NOMO-1 treated with dmso at 0.1 percent for 144 hours (cell line): ENCODE measurements at regions not wholly inside any gene's neighbourhood (a gene's known extent, or its start where the extent isn't known, plus 50 kb on each side); places are given as distances from the start of the nearest gene placed in this dataset.

Experiments used
- DNase-seq: peaks from one replicate; lab custom pipeline; 2025; ENCODE audit not compliant: unreplicated experiment; lab: John Stamatoyannopoulos, UW

DNA sequence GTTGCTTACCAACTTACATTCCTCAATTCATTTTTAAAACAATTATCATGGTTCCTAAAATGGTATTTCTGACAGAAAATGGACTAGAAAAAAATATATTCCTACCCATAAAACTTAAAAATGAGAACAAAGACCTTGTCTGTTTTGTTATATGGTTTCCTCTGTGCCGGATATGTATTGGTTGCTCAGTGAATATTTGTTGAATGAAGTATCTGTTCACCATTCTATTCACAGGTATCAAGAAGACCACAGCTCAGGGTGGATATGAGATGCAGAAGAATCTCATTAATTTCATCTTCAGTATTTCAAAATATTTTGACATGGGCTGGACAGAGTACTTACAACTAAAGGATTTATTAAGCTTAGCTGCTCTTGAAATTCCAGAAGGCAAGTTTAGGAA lies 58.1 kb downstream of the TUSC7 start:
- DNase-seq = no peak

DNA sequence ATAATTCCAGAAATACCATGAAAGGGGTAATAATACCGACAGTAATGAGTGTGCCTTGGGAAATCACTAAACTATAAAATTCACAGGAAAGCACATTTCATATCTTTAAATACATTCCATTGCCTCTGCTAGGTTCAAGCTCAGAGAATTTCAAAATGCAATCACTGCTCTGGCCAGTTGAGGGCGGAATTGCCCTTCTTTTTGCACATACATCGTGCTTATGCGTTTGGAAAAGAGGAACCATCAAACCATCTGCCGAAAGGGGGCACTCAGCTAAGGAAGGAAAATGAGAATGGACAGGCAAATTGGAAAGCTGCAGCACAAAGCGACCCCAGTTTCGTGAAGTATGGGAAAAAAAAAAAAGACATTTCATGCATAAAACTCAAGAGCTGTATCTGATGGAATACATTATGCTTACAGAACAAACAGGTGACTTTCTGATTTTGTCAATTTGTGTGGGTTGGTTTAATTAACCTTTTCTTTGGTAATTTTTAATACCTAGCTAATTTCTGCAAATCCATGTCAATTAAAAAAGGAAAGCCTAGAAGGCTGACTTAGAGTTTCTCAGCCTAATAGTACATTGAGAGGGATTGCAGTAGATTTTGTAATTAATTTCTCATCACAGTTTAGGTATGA lies 61.4 kb downstream of the TUSC7 start:
- DNase-seq = peak; percentile 32

DNA sequence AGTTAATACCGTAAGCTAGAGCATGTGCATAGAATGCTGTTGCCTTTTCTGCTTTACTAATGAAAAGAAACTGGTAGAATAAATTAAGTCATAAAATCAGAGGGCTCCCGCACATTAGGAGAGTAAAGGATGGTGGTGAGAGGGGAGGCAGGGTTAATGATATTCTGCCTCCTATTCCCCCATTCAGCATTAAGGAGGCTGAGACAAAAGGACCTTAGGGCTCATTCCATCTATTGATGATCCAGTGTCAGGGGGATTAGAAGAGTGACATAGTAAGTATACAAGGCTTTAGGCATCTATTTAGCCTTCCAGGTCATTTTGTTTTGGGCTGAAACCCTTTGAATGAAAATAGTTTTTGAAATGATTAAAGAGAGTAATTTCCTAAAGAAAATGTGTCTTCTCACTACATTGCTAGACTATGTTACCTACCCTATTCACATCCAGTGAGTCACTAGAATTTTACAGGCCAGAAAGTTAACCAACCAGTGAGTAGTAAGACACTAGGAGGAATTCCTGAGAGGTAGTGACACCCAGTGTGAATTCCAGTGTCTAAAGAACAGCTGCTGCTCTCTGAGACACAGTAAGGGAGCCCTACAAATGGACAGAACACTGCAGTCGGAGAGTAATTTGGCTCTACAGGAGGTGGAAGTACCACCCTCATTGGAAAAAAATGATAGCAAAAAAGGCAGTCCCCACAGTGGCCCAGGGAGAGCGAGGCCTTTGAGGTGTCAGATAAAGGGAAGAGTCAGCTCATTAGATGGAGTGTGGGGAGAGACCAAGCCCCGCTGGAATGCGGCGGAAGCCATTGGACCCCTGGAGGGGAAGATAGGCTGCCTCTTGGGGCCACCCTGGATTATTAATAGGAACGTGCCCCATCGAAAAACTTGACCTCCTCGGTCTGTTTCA lies 67.6 kb downstream of the TUSC7 start:
- no peak for DNase-seq

DNA sequence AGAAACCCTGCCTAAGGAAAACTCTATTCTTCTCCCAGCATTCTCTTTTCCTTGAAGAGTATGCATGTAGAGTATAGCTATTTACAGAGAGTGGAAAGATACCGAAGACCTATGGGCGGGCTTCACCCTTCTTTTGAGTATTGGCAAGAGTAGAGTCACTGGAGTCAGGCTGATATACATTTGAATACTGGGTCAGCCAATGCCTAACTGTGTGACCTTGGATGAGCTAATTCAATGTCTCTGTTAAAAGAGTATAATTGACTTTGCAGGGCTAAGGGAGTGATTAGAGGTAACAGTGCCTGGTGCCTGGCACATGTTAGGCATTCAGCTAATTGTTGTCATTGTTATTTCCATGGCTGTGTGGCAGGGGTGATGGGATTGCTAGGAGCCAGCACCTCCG lies 75.6 kb downstream of the TUSC7 start:
- no peak for DNase-seq

DNA sequence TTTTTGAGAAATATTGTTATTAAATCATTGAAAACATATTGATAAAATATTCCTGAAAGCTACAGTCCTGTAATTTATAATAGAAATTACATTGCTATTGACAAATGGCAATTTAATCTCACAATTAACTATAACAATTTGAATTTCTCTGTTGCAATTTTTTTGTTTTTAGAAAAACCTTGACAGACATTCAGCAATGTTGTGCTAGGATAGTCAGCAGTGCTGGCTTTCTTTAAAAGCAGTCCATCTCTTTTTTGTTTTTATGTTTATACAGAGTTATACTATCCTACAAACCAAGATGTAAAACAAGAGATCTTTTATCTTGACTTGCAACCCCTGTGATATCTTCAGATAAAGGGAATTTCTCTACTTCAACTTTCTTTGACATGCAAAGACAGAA lies 93.1 kb downstream of the TUSC7 start:
- no peak for DNase-seq

DNA sequence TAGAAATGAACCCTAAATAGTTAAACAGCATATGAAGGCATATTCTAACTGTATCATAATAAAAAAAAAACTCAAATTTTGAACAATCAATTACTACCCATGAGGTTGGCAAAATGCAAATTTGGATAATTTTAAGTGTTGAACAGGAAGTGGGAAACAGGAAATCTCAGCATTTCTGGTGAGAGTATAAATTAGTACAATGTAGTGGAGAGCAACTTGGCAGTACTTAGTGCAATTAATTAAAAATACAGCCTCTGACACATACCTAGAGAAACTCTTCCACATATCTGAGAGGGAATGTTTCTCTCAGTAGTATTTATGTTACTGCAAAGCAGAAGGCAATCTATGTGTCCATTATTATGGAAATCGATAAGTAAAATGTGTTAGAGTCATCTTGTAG lies 96.8 kb downstream of the TUSC7 start:
- no peak for DNase-seq

DNA sequence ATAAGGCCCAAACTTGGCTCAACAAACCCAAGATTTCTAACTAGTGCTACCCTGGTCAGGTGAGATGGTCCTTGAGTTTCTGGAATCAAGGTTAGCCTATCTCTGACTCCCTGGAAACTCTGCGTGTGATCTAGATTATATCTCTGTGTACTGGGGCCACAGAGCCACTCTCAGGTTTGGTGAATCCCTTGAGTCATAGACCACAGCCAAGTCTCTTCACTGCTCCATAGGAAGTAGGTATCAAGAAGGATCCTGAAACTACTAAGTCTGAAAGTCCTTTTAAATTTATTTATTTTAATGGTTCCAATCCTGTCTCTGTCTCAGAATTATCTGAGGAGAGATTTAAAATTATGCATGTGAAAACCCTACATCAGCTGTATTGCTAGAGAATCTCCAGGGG lies 99.1 kb downstream of the TUSC7 start:
- DNase-seq = no peak

DNA sequence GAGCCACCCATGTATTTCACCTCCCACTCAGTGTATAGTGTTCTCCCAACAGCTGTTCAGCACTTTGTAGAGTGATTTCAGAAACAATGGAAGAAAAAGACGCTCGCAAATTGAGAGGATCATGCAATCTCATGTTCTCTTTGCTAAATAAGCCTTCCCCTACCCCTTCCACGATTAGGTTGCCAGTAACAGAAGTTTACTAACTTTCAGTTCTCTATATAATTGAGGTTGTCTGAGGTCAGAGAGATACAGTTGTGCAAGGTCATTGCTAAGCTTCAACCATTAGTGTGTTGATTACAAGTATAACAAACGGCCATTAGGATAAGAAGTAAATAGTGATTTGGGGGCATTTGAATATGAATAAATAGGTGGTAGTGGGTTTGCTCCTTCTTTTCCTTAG lies 99.6 kb downstream of the TUSC7 start:
- peak; percentile 84 for DNase-seq

DNA sequence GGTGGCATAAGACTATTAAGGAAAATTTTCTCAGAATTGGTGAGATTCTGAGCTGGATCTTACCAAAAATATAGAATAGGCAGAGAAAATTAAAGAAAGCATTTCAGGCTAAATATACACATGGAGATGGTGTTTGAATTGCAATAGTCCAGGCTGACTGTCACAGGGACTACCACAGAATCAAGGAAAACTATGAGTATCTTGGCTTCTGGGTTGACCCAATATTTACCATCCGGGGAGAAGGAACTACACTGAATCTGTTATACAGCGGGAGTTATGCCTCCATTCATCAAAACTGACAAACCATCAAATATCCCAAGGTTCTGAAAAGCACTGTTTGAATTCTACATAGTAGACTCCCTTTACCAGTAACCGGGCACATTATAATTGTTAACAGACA lies 102.2 kb downstream of the TUSC7 start:
- no peak for DNase-seq

DNA sequence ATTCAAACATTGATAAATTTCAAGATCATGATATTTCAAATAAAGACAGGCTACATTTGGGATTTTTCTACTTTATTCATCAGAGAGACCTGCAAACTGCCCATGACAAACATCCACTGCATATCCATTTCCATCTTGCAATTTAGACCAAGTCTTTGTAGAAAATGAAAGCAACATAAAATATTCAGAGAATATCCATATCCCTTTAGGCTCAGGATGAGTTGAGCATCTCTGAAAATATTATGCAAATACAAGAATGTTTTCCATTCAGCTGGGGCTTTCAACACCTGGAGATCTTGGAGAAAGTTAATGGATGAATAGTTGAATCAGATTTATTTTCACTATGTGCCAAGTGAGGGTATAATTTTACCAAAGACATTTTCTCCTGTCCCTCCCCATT lies 103.4 kb downstream of the TUSC7 start:
- DNase-seq = no peak

DNA sequence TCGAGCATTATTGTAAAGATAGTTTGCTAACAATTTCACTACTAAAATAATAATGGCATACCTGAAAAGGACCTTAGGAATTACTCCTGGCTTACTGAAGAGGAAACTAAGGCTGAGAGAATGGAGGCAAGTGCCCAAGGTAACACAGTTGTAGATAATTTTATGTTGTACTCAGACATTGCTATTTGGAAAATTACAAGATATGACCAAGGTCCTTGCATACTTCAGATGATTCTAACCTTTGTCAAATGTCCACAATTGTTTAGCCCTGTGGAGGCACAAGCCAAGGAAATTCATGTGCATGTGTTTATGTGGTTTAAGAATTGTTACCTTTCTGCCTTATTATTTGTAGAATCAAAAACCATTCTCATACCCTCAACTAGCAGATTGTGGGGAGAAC lies 105.7 kb downstream of the TUSC7 start:
- DNase-seq = no peak

DNA sequence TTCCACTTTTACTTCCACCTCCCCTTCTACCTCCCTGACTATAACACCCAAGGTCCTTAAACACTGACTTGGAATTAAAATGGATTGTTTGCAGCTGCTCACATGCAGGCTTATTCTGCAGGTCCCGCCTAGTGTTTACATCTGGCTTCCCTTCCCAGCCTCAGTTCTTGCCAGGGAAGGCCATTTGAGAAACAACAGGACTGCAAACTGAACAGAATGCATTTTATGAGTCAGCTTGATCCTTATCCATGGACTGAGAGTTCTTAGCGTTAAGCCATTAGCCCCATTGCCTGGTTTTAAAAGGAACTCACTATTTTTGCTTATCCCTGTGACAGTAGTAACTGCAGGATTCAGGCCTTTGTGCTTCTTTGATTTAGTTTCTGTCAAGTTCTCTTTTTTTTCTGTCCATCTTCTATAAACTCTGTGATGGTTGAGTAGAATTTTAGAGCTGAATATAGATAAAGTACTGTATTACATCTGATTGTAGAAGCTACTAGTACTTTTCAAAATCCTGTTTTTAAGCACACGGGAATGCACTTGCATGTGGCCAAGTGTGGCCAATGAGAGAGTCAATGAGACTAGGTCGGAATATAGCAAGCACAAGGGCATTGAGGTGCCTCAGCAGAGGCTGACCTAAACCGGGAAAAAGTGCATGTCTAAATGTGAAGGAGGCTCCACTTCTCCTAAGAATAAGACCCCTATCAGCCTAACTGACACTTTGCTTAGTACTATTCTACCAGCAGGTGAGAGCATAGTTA lies 106.4 kb downstream of the TUSC7 start:
- no peak for DNase-seq

DNA sequence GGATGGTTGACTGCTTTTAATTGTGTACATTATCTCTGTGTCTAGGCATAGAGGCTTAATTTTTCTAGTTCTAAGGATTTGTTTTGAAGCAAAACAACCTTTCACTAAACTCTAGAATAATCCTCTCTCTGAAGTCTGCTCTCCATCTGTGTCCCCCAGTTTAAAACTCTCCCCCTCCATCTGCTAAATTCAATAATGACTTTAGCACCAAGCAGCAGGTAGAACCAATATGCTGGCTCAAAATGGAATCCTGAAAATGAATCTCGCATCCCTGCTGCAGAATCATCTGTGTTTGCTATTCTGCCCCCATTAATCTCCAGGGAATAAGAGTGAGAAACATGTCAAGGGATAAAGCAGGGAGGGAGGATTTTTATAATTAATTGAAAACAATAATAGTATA lies 111.8 kb downstream of the TUSC7 start:
- no peak for DNase-seq

DNA sequence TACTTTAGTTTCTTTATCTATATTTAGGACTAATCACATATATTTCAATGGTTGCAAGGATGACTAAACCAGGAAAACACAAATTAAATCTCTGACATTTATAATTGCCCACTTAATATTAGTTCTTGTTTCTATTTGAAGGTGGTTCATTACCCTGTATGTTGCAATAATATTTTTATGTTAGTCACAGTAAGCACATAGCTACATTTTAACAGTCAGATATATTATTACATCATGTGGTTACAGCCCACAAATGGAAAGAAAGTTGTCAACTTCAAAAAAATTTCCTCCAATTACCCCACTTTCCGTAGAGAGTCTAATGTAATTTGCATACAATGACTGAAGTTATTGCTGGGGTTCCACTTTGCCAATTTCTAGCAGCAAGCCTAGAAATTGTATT lies 114.6 kb downstream of the TUSC7 start:
- peak; percentile 35 for DNase-seq

DNA sequence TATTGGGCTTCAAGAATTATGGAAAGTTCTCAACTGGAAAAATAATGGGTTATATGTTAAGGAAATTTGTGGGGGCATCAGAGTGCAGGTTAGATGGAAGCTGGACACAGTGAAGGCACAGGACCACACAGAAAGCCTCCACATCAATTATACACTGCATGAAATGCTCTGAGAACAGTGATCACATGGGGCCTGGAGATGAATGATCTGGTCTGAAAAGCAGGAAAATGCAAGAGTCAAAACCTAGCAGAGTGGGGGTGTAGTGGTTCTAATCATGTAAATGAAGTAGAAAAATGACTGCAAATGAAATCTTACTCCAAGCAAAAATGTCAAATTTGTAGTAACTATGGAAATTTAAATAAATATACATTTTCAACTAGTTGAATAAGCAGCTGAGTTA lies 123.6 kb downstream of the TUSC7 start:
- no peak for DNase-seq

DNA sequence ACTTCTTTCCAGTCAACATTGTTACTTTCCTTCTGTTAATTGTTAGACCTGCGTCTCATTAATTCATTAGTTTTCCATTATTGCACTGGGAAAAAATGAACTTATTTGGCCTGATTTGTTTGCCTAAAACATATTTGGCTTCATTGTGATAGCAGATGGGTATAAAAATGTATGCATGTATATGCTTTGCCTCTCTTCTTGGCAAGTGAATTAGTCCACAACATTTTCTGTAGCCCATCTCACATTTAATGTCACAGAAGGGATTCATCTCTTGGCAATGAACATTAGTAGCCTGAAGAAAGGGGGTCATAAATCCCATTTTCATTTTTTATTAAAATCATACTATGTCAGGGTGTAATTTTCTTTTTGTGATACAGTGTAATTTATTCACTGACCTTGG lies 125.2 kb downstream of the TUSC7 start:
- no peak for DNase-seq

DNA sequence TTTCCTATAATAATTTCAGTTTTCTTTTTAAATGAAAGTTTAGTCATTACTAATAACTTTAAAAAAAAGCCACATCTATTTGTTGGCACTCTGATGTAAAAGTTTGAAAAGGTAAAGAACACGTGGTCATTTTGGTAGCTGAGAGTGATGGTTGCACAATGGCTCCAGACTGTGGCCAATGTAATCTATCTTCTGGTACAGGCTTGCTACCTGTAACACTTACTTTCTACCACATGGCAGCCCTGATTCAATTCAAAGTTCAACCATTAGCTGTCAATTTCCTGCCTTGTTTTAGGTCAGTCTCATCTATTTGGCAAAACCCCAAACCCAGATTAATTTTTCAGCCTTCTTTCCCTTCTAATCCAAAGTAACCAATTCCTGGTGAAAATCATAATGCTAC lies 126.1 kb downstream of the TUSC7 start:
- DNase-seq = no peak

DNA sequence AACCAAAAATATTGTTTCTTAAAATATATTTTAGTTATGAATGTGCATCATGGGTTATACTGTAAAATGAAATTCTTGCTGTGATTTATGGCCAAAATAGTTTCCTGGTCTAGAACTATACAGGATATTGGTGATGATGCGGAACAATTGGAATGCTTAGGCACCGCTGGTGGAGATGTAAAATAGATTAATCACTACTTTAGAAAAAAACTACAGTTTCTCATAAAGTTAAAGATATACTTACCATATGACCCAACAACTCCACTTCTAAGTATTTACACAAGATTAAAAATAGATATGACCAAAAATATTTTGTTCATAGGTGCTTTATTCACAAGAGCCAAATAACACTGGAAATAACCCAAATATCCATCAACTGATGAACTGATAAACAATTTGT lies 126.7 kb downstream of the TUSC7 start:
- no peak for DNase-seq

DNA sequence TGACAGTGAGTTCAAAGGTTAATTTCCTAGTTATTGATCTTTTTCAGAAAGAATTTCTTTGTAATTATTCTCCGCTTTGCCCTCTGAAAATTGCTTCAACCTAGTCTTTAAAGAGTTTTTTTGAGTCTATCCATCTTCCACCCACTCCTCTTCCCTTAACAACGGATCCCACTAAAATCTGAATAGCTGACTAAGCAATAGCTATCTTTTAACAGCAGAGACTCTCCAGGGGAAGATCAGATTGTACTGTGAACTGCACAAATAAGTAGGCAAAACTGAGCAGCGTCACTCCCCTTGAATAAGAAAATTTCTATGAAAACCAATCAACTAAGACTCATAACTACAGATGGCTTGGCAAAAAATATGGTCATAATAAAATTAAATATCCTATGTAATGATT lies 127.9 kb downstream of the TUSC7 start:
- DNase-seq = no peak

DNA sequence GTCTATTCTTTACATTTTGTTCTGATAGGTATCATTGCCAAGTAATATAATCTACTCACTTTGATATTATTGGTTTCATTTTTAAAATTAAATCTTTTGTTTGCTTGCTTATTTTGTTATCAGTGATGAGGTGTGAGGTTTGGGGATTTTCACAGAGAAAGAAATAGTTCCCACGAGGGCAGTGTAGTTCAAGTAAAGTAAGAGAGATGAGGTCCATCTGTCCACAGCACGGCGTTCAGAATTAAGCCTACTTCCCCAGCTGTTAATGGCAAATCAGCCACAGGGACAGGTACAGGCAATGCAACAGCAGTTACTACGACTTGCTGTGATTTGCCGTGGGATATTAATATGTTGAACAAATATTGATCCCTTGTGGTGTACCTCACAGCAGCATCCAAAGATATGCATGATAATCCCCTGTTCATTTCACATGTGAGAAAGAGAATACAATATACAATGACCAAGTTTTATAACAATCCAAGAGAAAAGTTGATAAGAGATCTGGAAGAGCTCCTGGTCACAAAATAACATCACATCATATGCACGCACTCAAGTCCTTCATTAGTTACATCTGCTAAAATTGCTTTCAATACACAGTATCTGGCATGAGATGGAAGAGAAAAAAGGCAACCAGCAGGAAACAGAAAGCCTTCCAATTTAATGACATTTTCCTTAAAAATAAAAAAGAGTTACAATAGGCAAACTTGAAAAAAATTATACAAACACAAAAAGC lies 131.6 kb downstream of the TUSC7 start:
- no peak for DNase-seq

DNA sequence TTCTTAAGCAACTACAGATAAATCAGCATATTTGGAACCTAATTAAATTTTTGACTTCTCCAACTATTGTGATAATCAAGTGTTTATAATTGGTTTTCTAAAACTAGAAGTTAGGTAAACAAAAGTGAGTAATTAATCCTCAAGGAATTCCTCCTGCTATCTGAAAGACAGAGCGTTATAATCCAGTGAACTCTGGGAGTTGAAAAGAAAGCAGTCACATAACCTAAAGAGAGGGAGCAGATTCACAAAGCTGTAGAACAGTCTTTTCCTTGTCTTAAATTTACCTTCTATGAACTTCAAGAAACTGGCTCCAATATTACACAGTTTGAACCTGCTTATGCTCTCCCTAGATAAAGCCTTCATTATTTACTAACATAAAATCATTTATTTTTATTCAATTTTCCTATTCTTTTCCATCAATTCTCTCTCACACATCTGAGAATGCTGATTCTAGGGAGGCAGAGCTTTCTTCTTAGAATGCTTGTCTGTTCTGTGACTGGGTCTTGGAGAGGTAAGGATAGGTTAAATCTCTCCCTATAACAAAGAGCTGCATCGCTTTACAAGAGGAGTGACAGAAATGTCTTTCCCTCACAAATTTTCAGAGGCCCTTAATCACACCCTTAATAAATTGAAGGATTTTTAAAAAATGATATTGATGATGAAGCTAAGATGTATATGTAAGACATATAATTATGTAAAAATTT lies 132.8 kb downstream of the TUSC7 start:
- DNase-seq = no peak
